AG09319 (cell line): ENCODE measurements at regions not wholly inside any gene's neighbourhood (a gene's known extent, or its start where the extent isn't known, plus 50 kb on each side); places are given as distances from the start of the nearest gene placed in this dataset.
"Not testable (repeated sequence)": the region's sequence is repeated elsewhere in the genome, so short reads cannot be mapped to it uniquely, and the experiment has no call there.

Experiments used
- DNase-seq: peaks from one replicate; pipeline ENCODE4 v3.0.0-alpha.2; 2010; ENCODE audit warnings: low read depth; ENCODE audit errors: extremely low read depth
- CTCF ChIP-seq: IDR thresholded peaks from 2 replicates; pipeline ENCODE4 v1.5.1; 2011; ENCODE audit warnings: low read depth, mild to moderate bottlenecking, inconsistent platforms, low read length, moderate library complexity

GRCh38 chr2:107525406-107525805 is 301.3 kb upstream of the RGPD4 start:
- no peak for TF ChIP-seq CTCF

GRCh38 chr2:107529146-107529545 is 297.5 kb upstream of the RGPD4 start:
- no peak for TF ChIP-seq CTCF
- no peak for DNase-seq

More at GRCh38 chr2:107525406-107525805, 301.3 kb upstream of the RGPD4 start:
- no peak for DNase-seq

DNA sequence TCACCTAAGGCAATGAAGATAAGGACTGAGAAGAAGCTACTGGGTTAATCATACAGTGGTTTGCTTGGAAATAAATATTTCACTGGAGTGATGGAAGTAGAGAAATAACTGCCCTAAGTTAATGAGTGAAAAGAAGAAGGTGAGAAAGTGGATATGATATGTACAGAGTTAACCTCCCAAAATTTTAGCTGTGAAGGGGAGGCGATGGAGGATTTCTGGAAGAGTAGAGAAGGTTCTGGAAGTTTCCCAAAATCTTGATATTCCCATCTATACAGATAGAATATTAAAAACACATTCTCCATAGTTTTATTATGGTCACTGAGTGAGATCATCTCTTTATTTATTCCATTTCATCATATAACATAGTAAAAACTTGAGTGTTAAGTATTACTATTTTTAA is 296.6 kb upstream of the RGPD4 start:
- no peak for DNase-seq
- TF ChIP-seq CTCF, result no peak

GRCh38 chr2:107534926-107535325 is 291.8 kb upstream of the RGPD4 start:
- TF ChIP-seq CTCF, result no peak
- DNase-seq, result no peak

- DNase-seq, result not testable (repeated sequence)
Observed at GRCh38 chr2:107535905-107536689, 290.6 kb upstream of the RGPD4 start.

DNA sequence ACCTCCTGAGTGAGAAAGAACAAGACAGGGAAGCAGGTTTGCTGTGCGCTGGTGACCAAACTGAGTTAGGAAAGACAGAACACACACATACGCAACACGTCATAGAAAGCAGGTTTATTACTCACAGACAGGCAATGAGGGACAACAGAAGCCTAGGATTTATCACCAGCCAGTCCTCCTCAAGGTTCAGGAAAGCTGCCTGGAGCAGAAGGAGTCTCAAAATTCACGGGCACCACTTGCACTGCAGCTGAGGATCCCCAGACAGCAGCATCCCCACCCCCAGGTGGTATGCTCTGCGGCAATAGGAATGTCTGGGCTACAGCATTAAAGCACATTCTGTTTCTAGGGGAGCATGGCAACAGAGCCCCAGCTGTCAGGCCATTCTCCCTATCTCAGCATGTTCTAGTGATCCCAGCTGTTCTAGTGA is 284.4 kb upstream of the RGPD4 start:
- no peak for TF ChIP-seq CTCF
- no peak for DNase-seq

DNA sequence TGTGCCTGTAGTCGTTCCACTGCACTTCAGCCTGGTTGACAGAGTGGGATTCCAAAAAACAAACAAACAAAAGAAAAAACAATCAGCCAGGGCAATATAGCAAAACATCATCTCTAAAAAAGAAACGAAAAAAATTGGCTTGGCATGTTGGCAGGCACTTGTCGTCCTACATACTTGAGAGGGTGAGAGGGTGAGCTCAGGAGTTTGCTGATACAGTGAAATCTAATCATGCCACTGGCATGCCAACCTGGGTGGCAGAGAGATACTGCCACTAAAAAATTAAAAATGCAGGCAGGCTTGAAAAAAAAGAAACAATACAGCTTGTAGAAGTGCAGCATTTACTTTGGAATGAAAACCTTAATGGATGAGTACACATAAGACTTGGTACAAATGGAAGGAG is 282.9 kb upstream of the RGPD4 start:
- TF ChIP-seq CTCF, result no peak
- DNase-seq, result no peak

DNA sequence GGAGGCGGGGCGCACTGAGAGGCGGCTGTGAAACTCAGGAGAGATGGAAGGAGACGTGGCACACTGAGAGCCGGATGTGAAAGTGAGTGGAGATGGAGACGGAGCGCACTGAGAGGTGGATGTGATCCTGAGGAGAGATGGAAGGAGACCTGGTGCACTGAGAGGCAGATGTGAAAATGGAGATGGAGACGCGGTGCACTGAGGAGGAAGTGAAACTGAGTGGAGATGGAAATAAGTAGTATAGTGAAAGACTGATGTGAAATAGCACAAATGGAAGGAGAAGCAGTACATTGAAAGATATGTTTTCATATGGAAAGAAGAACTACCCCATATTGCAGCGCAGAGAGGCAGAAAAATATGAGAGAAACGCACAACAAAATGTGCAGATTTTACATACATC is 281.6 kb upstream of the RGPD4 start:
- no peak for TF ChIP-seq CTCF
- DNase-seq, result no peak
